Fibroblast of the aortic adventitia (primary cell): ENCODE measurements at regions not wholly inside any gene's neighbourhood (a gene's known extent, or its start where the extent isn't known, plus 50 kb on each side); places are given as distances from the start of the nearest gene placed in this dataset.

Experiments used
- DNase-seq: peaks from one replicate; pipeline ENCODE4 v3.0.0-alpha.2; 2010; ENCODE audit warnings: low read depth
- H3K4me3 ChIP-seq: 2 replicates; pipeline ENCODE4 v1.5.1; 2011; ENCODE audit warnings: low read depth, mild to moderate bottlenecking, control low read depth, low read length, moderate library complexity
- CTCF ChIP-seq: IDR thresholded peaks from 2 replicates; pipeline ENCODE4 v1.5.1; 2011; ENCODE audit warnings: mild to moderate bottlenecking, low read length, control low read depth, inconsistent platforms; ENCODE audit not compliant: insufficient read depth

GRCh38 chr3:101950985-101951733, 101.8 kb downstream of the NFKBIZ start:
- no peak for TF ChIP-seq CTCF
- no peak overlapping the region for H3K4me3 ChIP-seq
- no peak for DNase-seq

GRCh38 chr3:101954361-101954760, 105.0 kb downstream of the NFKBIZ start:
- TF ChIP-seq CTCF = no peak
- no peak for DNase-seq
- H3K4me3 ChIP-seq = no peak overlapping the region

GRCh38 chr3:101954936-101955335, 105.6 kb downstream of the NFKBIZ start:
- H3K4me3 ChIP-seq = no peak overlapping the region
- no peak for DNase-seq
- no peak for TF ChIP-seq CTCF

GRCh38 chr3:101962055-101962454, 112.7 kb downstream of the NFKBIZ start:
- no peak overlapping the region for H3K4me3 ChIP-seq
- TF ChIP-seq CTCF = no peak
- peak; percentile 74 for DNase-seq

GRCh38 chr3:101963902-101964362, 114.6 kb downstream of the NFKBIZ start:
- DNase-seq = peak; percentile 81
- no peak for TF ChIP-seq CTCF
- no peak overlapping the region for H3K4me3 ChIP-seq

- TF ChIP-seq CTCF = no peak
- DNase-seq = peak; percentile 76
- H3K4me3 ChIP-seq = no peak overlapping the region
Observed at GRCh38 chr3:101964861-101965260, 115.5 kb downstream of the NFKBIZ start.

GRCh38 chr3:101966226-101966625, 116.9 kb downstream of the NFKBIZ start:
- no peak overlapping the region for H3K4me3 ChIP-seq
- DNase-seq = no peak
- no peak for TF ChIP-seq CTCF
